GM10266 (cell line): ENCODE measurements at regions not wholly inside any gene's neighbourhood (a gene's known extent, or its start where the extent isn't known, plus 50 kb on each side); places are given as distances from the start of the nearest gene placed in this dataset.

Experiments
- DNase-seq: peaks from one replicate; pipeline ENCODE4 v3.0.0; 2012; ENCODE audit errors: extremely low spot score
- TF ChIP-seq, protein P1 (sequence below): IDR thresholded peaks from 2 replicates; pipeline ENCODE4 v1.5.1; 2012; ENCODE audit warnings: mild to moderate bottlenecking, low read depth; ENCODE audit not compliant: control insufficient read depth, insufficient read depth; ENCODE audit errors: missing control alignments

DNA sequence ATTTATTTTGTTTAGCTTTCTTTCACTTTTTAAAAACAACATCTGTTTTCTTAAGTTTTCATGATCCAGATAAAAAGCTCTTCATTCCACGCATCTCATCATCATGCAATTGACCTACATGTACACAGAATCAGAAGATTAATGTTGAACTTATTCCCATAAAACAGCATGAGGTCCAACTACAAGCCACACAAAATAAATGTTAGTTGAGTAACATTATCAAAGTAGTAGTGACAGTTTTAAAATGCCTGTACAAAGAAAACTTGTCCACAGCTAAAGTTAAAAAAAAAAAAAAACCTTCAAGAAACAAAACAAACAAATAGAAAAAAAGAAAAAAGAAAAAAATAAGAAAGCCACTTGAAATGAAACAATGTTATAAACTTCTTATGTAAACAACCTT is 846.3 kb downstream of the TLE1 start:
- TF ChIP-seq, protein P1, sequence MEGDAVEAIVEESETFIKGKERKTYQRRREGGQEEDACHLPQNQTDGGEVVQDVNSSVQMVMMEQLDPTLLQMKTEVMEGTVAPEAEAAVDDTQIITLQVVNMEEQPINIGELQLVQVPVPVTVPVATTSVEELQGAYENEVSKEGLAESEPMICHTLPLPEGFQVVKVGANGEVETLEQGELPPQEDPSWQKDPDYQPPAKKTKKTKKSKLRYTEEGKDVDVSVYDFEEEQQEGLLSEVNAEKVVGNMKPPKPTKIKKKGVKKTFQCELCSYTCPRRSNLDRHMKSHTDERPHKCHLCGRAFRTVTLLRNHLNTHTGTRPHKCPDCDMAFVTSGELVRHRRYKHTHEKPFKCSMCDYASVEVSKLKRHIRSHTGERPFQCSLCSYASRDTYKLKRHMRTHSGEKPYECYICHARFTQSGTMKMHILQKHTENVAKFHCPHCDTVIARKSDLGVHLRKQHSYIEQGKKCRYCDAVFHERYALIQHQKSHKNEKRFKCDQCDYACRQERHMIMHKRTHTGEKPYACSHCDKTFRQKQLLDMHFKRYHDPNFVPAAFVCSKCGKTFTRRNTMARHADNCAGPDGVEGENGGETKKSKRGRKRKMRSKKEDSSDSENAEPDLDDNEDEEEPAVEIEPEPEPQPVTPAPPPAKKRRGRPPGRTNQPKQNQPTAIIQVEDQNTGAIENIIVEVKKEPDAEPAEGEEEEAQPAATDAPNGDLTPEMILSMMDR: no peak
- DNase-seq: no peak

DNA sequence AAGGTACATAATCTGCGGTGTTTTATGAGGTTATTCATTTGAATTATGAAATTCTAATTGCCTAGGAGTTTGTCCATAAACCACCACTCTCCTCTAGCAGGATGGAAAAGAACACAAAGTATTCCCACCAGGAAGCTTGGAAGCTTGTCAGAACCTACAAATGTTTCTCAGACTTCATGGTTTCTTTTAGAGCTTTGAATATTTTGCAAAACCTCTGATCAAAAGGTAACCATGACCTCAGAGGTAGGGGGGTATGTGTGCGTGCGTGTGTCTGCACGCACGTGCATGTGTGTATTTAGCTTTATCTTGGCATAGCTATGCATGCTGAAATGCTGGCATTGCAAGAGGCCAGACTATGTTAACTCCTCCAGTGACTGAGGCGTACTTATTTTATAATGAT is 847.0 kb downstream of the TLE1 start:
- no peak for DNase-seq
- TF ChIP-seq, protein P1: no peak

DNA sequence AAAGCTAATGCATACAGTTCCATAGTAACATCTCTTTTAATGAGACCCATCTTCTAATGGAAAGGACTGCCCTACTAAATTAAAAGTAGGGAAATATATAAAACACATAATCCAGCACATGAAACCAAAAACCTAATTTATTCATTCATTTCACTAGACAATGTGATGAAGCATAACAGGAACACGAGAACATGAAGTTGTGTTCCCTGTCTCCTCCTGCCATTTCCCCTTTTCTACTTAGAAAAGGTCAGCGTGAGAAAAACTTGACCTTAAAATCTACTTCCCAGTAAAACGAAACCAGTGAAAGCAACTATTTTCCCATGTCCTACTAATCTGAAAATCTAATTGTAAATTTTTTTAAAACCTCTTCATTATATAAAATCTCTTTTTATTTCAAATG is 847.5 kb downstream of the TLE1 start:
- TF ChIP-seq, protein P1: no peak

DNA sequence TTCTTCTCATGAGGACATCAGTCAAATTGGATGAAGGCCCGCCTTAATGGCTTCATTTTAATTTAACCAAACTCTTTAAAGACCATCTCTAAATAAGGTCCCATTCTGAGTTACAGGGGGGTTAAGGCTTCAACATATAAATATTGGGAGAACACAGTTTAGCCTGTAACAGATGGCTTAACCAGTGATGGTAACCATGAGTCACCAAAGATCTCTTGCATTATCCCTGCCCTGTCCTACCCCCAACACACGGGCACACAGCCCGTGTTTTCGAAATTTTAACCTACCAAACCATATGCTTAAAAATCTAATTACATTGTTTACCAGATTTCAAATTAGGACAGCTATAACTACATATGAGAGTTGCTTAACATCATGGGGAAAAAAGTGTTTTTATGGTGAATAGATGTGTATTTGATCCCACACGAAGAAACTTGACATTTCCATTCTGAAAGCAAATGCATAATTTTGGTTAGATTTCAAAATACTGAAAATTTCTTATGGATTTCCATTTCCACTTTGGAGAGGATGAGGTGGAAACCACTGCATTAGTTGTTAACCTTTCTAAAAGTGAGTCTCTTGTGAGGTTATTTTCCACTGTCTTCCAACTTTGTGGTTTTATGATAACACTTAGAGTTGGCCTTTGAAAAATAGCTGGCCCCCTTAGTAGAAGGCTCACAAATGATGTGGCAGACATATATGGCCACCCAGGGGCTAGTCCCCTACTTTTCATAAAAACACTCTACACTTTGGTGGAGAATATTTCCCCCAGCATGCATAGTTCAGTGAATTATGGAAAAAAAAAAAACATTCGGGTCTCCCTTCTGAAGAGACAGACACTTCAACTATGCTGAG is 849.3 kb downstream of the TLE1 start:
- TF ChIP-seq, protein P1: no peak
- DNase-seq: no peak

More for the DNA sequence above, 847.5 kb downstream of the TLE1 start:
- DNase-seq: no peak

DNA sequence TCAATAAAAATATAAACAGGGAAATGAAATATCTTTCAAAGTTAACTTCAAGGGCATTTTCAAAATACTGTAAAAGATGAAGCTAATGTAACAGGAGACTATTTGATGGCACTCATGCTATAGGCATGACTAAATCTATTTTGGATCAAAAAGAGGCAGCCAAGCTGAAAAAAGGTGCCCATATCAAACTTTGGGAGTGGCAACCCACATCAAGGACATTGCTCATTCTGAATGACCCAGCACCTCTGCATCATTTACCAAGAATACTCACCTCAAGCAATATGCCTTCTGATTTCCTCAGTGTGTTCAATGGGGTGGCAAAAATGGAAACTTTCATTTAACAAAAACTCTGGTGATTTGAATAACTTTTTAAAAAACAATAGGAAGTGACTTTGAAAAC is 853.3 kb downstream of the TLE1 start:
- no peak for DNase-seq
- TF ChIP-seq, protein P1: no peak

DNA sequence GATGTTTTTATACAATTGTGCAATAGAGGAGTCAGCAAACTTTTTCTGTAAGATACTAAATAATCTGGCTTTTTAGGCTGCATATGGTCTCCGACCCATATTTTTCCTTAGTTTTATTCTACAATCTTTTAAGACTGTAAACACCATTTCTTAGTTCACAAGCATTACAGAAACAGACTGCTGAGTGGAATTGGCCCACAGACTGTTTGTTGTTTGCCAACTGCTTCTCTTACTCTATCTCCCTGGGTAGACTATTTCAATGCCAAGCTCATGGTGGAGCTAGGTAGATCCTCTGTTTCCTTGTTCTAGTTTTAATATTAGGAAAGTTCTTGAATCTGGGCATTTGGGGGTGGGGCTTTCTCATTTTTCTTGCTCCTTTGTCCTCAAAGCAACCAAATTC is 857.6 kb downstream of the TLE1 start:
- TF ChIP-seq, protein P1: no peak

DNA sequence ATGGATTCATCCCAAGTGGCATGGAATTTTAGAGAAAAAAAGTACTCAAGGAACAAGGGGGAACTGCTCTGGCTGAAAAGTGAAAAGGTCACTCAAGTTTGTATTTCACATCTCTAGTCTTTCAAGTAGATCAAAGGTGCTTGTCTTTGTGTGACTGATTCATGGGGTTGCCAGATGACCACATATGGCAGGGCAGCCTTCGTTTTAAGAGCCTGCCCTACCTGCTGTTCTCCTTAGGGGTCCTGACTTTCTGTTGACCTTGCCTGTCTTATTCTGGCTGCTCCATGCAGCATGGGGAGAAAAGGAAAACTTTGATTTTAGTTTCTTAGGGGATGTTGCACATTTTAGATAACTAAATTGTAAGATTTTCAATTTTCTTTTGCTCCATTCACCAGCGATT is 877.7 kb downstream of the TLE1 start:
- TF ChIP-seq, protein P1: no peak
- DNase-seq: no peak

More for the DNA sequence above, 857.6 kb downstream of the TLE1 start:
- DNase-seq: no peak
